ENCODE measurements at regions not wholly inside any gene's neighbourhood (a gene's known extent, or its start where the extent isn't known, plus 50 kb on each side); places are given as distances from the start of the nearest gene placed in this dataset.

DNA sequence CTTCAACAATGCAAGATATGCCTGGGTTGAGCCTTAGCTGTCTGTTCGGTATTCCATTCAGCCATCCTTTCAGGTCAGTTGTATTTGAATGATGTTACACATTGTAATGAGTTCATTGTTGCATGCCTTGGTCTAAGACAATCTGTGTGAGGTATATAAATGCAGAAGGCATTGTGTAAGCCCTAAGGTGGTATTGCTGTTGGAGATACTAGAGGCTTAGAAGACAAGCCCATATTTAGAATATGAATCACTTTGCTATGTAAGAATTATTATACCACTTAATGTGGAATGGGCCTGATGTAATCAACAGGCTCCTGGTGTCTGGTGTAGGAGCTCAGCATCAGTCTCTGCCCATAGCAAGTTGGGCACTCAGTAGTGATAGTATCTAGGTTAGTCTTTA, 473.4 kb upstream of the GNPDA2 start:
- TF ChIP-seq POLR2A (IDR thresholded peaks at IDR 0.05), result no peak
- TF ChIP-seq, protein P1, sequence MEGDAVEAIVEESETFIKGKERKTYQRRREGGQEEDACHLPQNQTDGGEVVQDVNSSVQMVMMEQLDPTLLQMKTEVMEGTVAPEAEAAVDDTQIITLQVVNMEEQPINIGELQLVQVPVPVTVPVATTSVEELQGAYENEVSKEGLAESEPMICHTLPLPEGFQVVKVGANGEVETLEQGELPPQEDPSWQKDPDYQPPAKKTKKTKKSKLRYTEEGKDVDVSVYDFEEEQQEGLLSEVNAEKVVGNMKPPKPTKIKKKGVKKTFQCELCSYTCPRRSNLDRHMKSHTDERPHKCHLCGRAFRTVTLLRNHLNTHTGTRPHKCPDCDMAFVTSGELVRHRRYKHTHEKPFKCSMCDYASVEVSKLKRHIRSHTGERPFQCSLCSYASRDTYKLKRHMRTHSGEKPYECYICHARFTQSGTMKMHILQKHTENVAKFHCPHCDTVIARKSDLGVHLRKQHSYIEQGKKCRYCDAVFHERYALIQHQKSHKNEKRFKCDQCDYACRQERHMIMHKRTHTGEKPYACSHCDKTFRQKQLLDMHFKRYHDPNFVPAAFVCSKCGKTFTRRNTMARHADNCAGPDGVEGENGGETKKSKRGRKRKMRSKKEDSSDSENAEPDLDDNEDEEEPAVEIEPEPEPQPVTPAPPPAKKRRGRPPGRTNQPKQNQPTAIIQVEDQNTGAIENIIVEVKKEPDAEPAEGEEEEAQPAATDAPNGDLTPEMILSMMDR (IDR thresholded peaks at IDR 0.05), result no peak
